Activated CD4-positive, alpha-beta memory T cell treated with anti-CD3 and anti-CD28 coated beads, Interleukin-2, amount 10 ng/mL, durations not matched to agents 7 days and 5 days (primary cell): ENCODE measurements at regions not wholly inside any gene's neighbourhood (a gene's known extent, or its start where the extent isn't known, plus 50 kb on each side); places are given as distances from the start of the nearest gene placed in this dataset.

ENCODE experiments used
- CTCF ChIA-PET: fragments of 350-600 bp; sonication (Branson Sonifier 250); formaldehyde crosslinking; loops from one replicate; lab custom pipeline; 2021; ENCODE audit warnings: antibody characterized with exemption, inconsistent platforms; lab: Charles Lee
- POLR2A ChIA-PET: fragments of 350-600 bp; sonication (Branson Sonifier 250); formaldehyde crosslinking; loops from one replicate; lab custom pipeline; 2021; ENCODE audit warnings: antibody characterized with exemption; lab: Charles Lee
- DNase-seq: peaks from one replicate; pipeline ENCODE4 v3.0.0-alpha.2; 2020
- H3K27ac Mint-ChIP-seq: one replicate; pipeline ENCODE4 v1.8.0; 2021; ENCODE audit warnings: mild to moderate bottlenecking, mixed read lengths
- H3K27me3 Mint-ChIP-seq: one replicate; pipeline ENCODE4 v1.8.0; 2021; ENCODE audit warnings: mixed read lengths
- H3K36me3 Mint-ChIP-seq: one replicate; pipeline ENCODE4 v1.8.0; 2021; ENCODE audit warnings: low read depth, mixed read lengths
- H3K4me1 Mint-ChIP-seq: one replicate; pipeline ENCODE4 v1.8.0; 2021; ENCODE audit warnings: mixed read lengths
- H3K4me3 Mint-ChIP-seq: one replicate; pipeline ENCODE4 v1.8.0; 2021; ENCODE audit warnings: mild to moderate bottlenecking, mixed read lengths
- H3K9me3 Mint-ChIP-seq: one replicate; pipeline ENCODE4 v1.8.0; 2021; ENCODE audit warnings: mixed read lengths

- Mint-ChIP-seq H3K27me3 (no peaks in the 10 kb centered on the region), H3K4me1 (no peaks in the 10 kb centered on the region), H3K27ac (no peak overlapping the region), H3K9me3 (peaks cover 4% of the 10 kb centered on the region), H3K4me3 (no peak overlapping the region), H3K36me3 (no peaks in the 10 kb centered on the region)
- DNase-seq: no peak
- ChIA-PET POLR2A (no interaction called here), CTCF (no interaction called here)
Observed at GRCh38 chr7:126222782-126223181, 1030.0 kb downstream of the GRM8 start.

- H3K36me3 Mint-ChIP-seq: no peaks in the 10 kb centered on the region
- peaks cover 7% of the 10 kb centered on the region for H3K9me3 Mint-ChIP-seq
- CTCF ChIA-PET: no interaction called here
- H3K27me3 Mint-ChIP-seq: no peaks in the 10 kb centered on the region
- no peak overlapping the region for H3K4me3 Mint-ChIP-seq
- DNase-seq: no peak
- H3K27ac Mint-ChIP-seq: no peak overlapping the region
- no peaks in the 10 kb centered on the region for H3K4me1 Mint-ChIP-seq
- POLR2A ChIA-PET: no interaction called here
Observed at GRCh38 chr7:126215785-126216184, 1037.0 kb downstream of the GRM8 start.

DNA sequence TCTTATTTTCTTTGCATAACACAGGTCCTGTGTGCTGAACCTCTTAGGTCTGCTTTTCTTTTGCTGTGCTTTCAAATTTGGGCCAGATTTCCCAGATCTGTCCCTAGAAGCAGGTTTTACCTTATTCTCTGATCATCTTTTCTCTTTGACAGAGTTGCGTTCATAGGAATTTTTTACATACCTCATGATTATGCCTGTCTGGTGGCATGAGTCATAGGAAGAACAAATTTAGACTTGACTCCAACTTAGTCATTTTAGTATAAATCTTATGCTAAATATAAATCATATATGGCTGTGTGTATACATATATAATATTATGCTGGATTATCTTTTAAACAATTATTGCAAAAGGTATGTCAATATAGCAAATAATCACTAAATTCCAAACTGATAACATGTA is 1038.9 kb downstream of the GRM8 start:
- H3K4me3 Mint-ChIP-seq: no peak overlapping the region
- peaks cover 5% of the 10 kb centered on the region for H3K9me3 Mint-ChIP-seq
- no peak for DNase-seq
- H3K27ac Mint-ChIP-seq: no peak overlapping the region
- CTCF ChIA-PET: no interaction called here
- no peaks in the 10 kb centered on the region for H3K27me3 Mint-ChIP-seq
- POLR2A ChIA-PET: no interaction called here
- no peaks in the 10 kb centered on the region for H3K4me1 Mint-ChIP-seq
- H3K36me3 Mint-ChIP-seq: no peaks in the 10 kb centered on the region

DNA sequence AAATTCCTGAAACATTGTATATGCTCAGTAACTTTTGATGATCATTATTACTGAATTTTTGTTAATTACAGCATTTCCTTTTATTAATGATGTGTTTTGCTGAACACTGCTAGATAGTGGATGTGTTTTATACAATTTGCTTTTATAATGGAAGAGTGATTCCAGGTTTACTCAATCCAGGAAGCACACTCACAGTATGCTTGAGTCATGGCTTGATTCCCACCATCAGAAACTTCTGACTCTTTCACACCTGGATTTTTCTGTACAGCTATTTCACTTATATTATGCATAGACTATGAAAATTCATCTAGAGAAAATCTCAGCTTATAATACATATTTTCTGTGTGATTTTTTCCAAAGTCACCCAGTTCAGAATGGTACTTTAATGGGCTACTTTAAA is 1040.9 kb downstream of the GRM8 start:
- H3K4me1 Mint-ChIP-seq: no peaks in the 10 kb centered on the region
- no peak overlapping the region for H3K4me3 Mint-ChIP-seq
- no peaks in the 10 kb centered on the region for H3K27me3 Mint-ChIP-seq
- H3K27ac Mint-ChIP-seq: no peak overlapping the region
- peaks cover 5% of the 10 kb centered on the region for H3K9me3 Mint-ChIP-seq
- POLR2A ChIA-PET: no interaction called here
- no peaks in the 10 kb centered on the region for H3K36me3 Mint-ChIP-seq
- DNase-seq: no peak
- CTCF ChIA-PET: no interaction called here

DNA sequence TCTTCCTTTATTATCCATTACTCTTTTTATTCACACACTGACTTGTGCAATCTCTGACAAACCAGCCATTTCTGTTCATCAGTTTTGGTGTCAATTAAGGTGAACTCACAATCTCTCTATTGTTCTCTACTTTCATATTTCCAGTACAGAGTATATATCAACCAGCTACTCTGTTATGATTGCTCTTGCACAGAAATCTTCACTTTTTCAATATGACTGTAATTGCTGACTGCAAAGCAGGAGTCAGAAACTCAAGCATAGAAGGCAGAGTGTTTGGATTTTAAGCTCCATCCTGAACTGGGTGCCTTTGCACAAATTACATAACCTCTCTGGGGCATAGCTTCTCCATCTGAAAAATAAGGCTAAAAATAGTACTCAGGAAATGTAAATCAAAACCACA is 1042.0 kb downstream of the GRM8 start:
- H3K27me3 Mint-ChIP-seq: no peaks in the 10 kb centered on the region
- ChIA-PET POLR2A (no interaction called here), CTCF (no interaction called here)
- H3K27ac Mint-ChIP-seq: no peak overlapping the region
- H3K4me3 Mint-ChIP-seq: no peak overlapping the region
- peaks cover 5% of the 10 kb centered on the region for H3K9me3 Mint-ChIP-seq
- no peak for DNase-seq
- no peaks in the 10 kb centered on the region for H3K36me3 Mint-ChIP-seq
- no peaks in the 10 kb centered on the region for H3K4me1 Mint-ChIP-seq

DNA sequence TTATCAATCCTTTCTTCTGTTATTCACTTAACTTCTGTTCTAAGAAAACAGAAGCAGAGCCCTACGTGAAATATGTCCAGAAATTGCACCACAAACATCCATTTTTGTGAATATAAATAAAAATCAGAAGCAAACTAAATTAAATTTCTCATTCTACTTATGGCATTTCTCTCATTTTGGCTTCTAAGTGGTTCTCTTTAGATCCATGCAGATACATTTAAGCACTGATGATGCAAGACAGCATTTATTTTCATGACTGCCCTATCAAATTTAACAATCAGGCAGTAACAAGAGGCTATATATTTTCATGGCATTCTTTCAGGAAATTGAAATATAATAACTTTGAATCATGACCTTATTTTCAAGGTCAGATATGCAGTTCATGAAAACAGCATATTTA is 1049.6 kb downstream of the GRM8 start:
- DNase-seq: no peak
- Mint-ChIP-seq H3K9me3 (peaks cover 2% of the 10 kb centered on the region), H3K4me1 (no peaks in the 10 kb centered on the region), H3K27ac (no peak overlapping the region), H3K4me3 (no peak overlapping the region), H3K36me3 (no peaks in the 10 kb centered on the region), H3K27me3 (no peaks in the 10 kb centered on the region)
- ChIA-PET CTCF (no interaction called here), POLR2A (no interaction called here)

DNA sequence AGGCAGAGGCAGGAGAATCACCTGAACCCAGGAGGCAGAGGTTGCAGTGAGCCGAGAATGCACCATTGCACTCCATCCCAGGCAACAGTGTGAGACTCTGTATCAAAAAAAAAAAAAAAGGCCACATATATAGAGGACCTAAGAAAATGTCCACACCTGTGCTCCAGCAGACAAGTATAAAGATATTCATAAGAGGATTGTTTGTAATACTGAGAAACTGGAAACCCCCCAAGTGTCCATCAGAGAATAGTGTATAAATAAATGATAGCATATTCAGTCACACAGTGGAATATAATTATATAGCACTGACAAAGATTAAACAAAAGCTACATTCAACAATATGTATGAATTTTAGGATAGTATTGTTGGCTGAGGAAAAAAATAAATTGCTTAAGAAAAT is 1050.6 kb downstream of the GRM8 start:
- no peaks in the 10 kb centered on the region for H3K27me3 Mint-ChIP-seq
- H3K27ac Mint-ChIP-seq: no peak overlapping the region
- POLR2A ChIA-PET: no interaction called here
- no peaks in the 10 kb centered on the region for H3K4me1 Mint-ChIP-seq
- no peaks in the 10 kb centered on the region for H3K36me3 Mint-ChIP-seq
- CTCF ChIA-PET: no interaction called here
- DNase-seq: no peak
- peaks cover 2% of the 10 kb centered on the region for H3K9me3 Mint-ChIP-seq
- H3K4me3 Mint-ChIP-seq: no peak overlapping the region

DNA sequence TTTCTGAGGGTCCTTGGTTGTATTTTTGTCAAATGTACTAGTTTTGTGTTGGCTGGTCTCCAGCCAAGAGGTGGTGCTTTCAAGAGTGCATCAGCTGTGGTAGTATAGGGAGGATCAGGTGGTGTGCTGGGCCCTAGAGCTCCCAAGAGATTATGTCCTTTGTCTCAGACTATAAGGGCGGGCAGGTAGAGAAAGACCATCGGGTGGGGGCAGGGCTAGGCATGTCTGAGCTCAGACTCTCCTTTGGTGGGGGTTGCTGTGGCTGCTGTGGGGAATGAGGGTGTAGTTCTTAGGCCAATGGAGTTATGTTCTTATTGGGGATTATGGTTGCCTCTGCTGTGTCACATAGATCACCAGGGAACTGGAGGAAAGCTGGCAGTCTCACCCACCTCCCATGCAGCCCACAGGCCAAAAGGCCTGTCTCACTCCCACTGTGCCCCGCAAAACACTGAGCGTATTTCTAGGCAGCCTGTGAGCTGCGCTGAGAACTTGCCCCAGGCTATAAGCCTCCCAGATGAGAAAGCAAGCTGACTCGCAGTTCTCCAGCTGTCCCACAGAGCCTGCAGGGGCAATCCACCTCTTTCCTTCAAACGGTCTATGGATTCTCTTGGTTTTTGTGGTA is 1066.7 kb downstream of the GRM8 start:
- Mint-ChIP-seq H3K36me3 (no peaks in the 10 kb centered on the region), H3K9me3 (peaks cover 19% of the 10 kb centered on the region), H3K27me3 (no peaks in the 10 kb centered on the region), H3K4me1 (no peaks in the 10 kb centered on the region), H3K4me3 (no peak overlapping the region), H3K27ac (no peak overlapping the region)
- ChIA-PET POLR2A (no interaction called here), CTCF (no interaction called here)
- no peak for DNase-seq

- no peaks in the 10 kb centered on the region for H3K27me3 Mint-ChIP-seq
- H3K4me3 Mint-ChIP-seq: no peak overlapping the region
- no peaks in the 10 kb centered on the region for H3K4me1 Mint-ChIP-seq
- no peaks in the 10 kb centered on the region for H3K36me3 Mint-ChIP-seq
- peaks cover 16% of the 10 kb centered on the region for H3K9me3 Mint-ChIP-seq
- no peak overlapping the region for H3K27ac Mint-ChIP-seq
- ChIA-PET CTCF (no interaction called here), POLR2A (no interaction called here)
- no peak for DNase-seq
Observed at GRCh38 chr7:126179916-126180315, 1072.8 kb downstream of the GRM8 start.

GRCh38 chr7:126178865-126179264 is 1073.9 kb downstream of the GRM8 start:
- H3K4me3 Mint-ChIP-seq: no peak overlapping the region
- H3K9me3 Mint-ChIP-seq: peaks cover 14% of the 10 kb centered on the region
- H3K4me1 Mint-ChIP-seq: no peaks in the 10 kb centered on the region
- ChIA-PET POLR2A (no interaction called here), CTCF (no interaction called here)
- no peak overlapping the region for H3K27ac Mint-ChIP-seq
- no peaks in the 10 kb centered on the region for H3K27me3 Mint-ChIP-seq
- no peaks in the 10 kb centered on the region for H3K36me3 Mint-ChIP-seq
- DNase-seq: no peak

GRCh38 chr7:126177782-126178181 is 1075.0 kb downstream of the GRM8 start:
- no peaks in the 10 kb centered on the region for H3K27me3 Mint-ChIP-seq
- peaks cover 13% of the 10 kb centered on the region for H3K9me3 Mint-ChIP-seq
- H3K4me1 Mint-ChIP-seq: no peaks in the 10 kb centered on the region
- H3K4me3 Mint-ChIP-seq: no peak overlapping the region
- H3K27ac Mint-ChIP-seq: no peak overlapping the region
- ChIA-PET CTCF (no interaction called here), POLR2A (no interaction called here)
- DNase-seq: no peak
- H3K36me3 Mint-ChIP-seq: no peaks in the 10 kb centered on the region

GRCh38 chr7:126166645-126167044 is 1086.1 kb downstream of the GRM8 start:
- Mint-ChIP-seq H3K27me3 (no peaks in the 10 kb centered on the region), H3K4me1 (no peaks in the 10 kb centered on the region), H3K9me3 (peaks cover 6% of the 10 kb centered on the region), H3K36me3 (no peaks in the 10 kb centered on the region), H3K27ac (no peak overlapping the region), H3K4me3 (no peak overlapping the region)
- POLR2A ChIA-PET: no interaction called here
- DNase-seq: no peak
- CTCF ChIA-PET: no interaction called here

DNA sequence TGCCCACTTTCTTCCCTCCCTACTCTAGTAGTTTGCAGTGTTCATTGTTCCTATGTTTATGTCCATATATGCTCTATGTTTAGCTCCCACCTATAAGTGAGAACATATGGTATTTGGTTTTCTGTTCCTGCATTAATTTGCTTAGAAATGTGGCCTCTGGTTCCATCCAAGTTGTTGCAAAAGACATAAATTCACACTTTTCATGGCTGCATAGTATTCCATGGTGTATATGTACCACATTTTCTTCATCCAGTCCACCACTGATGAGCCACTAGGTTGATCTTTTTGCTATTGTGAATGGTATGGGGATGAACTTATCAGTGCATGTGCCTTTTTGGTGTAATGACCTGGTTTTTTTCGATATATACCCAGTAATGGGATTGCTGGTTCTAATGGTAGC is 1089.1 kb downstream of the GRM8 start:
- Mint-ChIP-seq H3K36me3 (no peaks in the 10 kb centered on the region), H3K27ac (no peak overlapping the region), H3K4me3 (no peak overlapping the region), H3K9me3 (peaks cover 10% of the 10 kb centered on the region), H3K27me3 (no peaks in the 10 kb centered on the region), H3K4me1 (no peaks in the 10 kb centered on the region)
- ChIA-PET POLR2A (no interaction called here), CTCF (no interaction called here)
- no peak for DNase-seq

GRCh38 chr7:126157391-126157790 is 1095.3 kb downstream of the GRM8 start:
- Mint-ChIP-seq H3K4me1 (no peaks in the 10 kb centered on the region), H3K36me3 (no peaks in the 10 kb centered on the region), H3K9me3 (peaks cover 5% of the 10 kb centered on the region), H3K27ac (no peak overlapping the region), H3K27me3 (no peaks in the 10 kb centered on the region), H3K4me3 (no peak overlapping the region)
- DNase-seq: no peak
- ChIA-PET POLR2A (no interaction called here), CTCF (no interaction called here)
